ENCODE measurements at regions not wholly inside any gene's neighbourhood (a gene's known extent, or its start where the extent isn't known, plus 50 kb on each side); places are given as distances from the start of the nearest gene placed in this dataset.

GRCh38 chrX:123075947-123076561 lies 108.0 kb upstream of the GRIA3 start:
- no peaks in the 10 kb centered on the region for H3K36me3 ChIP-seq (ENCODE audit: control insufficient read depth, insufficient read depth, low read length)
- FAIRE-seq = no peak
- POLR2A ChIA-PET = no interaction called here
- H3K9me3 ChIP-seq (replicated peaks; ENCODE audit: control insufficient read depth, insufficient read depth, low read depth, low read length) = no peaks in the 10 kb centered on the region
- no peaks in the 10 kb centered on the region for H4K20me1 ChIP-seq (replicated peaks; ENCODE audit: control insufficient read depth, insufficient read depth, low read length)
- H3K4me1 ChIP-seq (replicated peaks in 1 of 2; ENCODE audit: control insufficient read depth in 2 of 2, insufficient read depth in 2 of 2, low read length in 2 of 2) = no peaks in the 10 kb centered on the region
- no peak overlapping the region for H3K4me3 ChIP-seq
- intact Hi-C loops (cut with micrococcal nuclease) (no loop called here), in situ Hi-C loops (cut with MboI) (no loop called here)
- no peak overlapping the region for H3K27ac ChIP-seq (ENCODE audit: extremely low read depth, low read depth, low read length)
- 0% methylated on average over 4 of the region's 4 CpGs for WGBS (ENCODE audit: insufficient coverage, low coverage, missing lambda C conversion rate)
- no peaks in the 10 kb centered on the region for H3K27me3 ChIP-seq (ENCODE audit: control insufficient read depth in 2 of 2, insufficient read depth in 2 of 2, low read length in 2 of 2)
- CTCF ChIA-PET (ENCODE audit: low intra/inter-chr PET ratio) = no interaction called here
- H3K9me1 ChIP-seq (ENCODE audit: control insufficient read depth, insufficient read depth, low read length) = no peaks in the 10 kb centered on the region
- H3K4me2 ChIP-seq (ENCODE audit: insufficient read depth, low read length) = no peak overlapping the region
- TF ChIP-seq GTF3C2 (IDR thresholded peaks at IDR 0.05; ENCODE audit: borderline replicate concordance, extremely low read depth, insufficient read length) = no peak
- TF ChIP-seq, protein P1, sequence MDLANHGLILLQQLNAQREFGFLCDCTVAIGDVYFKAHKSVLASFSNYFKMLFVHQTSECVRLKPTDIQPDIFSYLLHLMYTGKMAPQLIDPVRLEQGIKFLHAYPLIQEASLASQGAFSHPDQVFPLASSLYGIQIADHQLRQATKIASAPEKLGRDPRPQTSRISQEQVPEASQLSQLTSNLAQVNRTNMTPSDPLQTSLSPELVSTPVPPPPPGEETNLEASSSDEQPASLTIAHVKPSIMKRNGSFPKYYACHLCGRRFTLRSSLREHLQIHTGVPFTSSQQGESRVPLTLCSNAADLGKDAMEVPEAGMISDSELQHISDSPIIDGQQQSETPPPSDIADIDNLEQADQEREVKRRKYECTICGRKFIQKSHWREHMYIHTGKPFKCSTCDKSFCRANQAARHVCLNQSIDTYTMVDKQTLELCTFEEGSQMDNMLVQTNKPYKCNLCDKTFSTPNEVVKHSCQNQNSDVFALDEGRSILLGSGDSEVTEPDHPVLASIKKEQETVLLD (IDR thresholded peaks at IDR 0.05) = no peak
- TF ChIP-seq ZFP36 (IDR thresholded peaks at IDR 0.05; ENCODE audit: low read depth, low read length, partially characterized antibody) = no peak
- TF ChIP-seq, protein P2, sequence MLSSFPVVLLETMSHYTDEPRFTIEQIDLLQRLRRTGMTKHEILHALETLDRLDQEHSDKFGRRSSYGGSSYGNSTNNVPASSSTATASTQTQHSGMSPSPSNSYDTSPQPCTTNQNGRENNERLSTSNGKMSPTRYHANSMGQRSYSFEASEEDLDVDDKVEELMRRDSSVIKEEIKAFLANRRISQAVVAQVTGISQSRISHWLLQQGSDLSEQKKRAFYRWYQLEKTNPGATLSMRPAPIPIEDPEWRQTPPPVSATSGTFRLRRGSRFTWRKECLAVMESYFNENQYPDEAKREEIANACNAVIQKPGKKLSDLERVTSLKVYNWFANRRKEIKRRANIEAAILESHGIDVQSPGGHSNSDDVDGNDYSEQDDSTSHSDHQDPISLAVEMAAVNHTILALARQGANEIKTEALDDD (IDR thresholded peaks at IDR 0.05) = no peak
- TF ChIP-seq ZNF655 (CRISPR knock-in tag; IDR thresholded peaks at IDR 0.05) = no peak
- no peak for TF ChIP-seq PTRF (tag; IDR thresholded peaks at IDR 0.05)
- TF ChIP-seq KLF13 (tag; IDR thresholded peaks at IDR 0.05; ENCODE audit: borderline replicate concordance, low read depth) = no peak
- H3K9ac ChIP-seq (ENCODE audit: insufficient read depth in 1 of 2, low read depth in 2 of 2, low read length in 2 of 2) = no peak overlapping the region
- no peak overlapping the region for H2AFZ ChIP-seq (ENCODE audit: low read depth, low read length)
- no peaks in the 10 kb centered on the region for H3K79me2 ChIP-seq (ENCODE audit: control insufficient read depth, insufficient read depth, low read length)
- DNase-seq (ENCODE audit: extremely low read depth in 1 of 4, low spot score in 3 of 4) = no peak
- no TSS peak for BruUV-seq (replicated peaks)
- no peak for ATAC-seq

All from K562 (cell line).